OCI-LY7 (cell line): ENCODE measurements at regions not wholly inside any gene's neighbourhood (a gene's known extent, or its start where the extent isn't known, plus 50 kb on each side); places are given as distances from the start of the nearest gene placed in this dataset.

ENCODE experiments used
- EZH2phosphoT487 ChIP-seq: fragments of 200-600 bp; sonication (generic); IDR thresholded peaks from 2 replicates; pipeline ENCODE4 v1.6.1; 2018; ENCODE audit warnings: low read depth, borderline replicate concordance, mild to moderate bottlenecking, mixed run types, antibody characterized with exemption, low read length, moderate library complexity, mixed read lengths
- TF ChIP-seq, protein P1 (sequence below): fragments of 200-600 bp; sonication (generic); conservative IDR thresholded peaks from 2 replicates; pipeline ENCODE4 v1.5.1; 2014; ENCODE audit warnings: mild to moderate bottlenecking, antibody characterized with exemption, low read length, moderate library complexity, mixed read lengths

DNA sequence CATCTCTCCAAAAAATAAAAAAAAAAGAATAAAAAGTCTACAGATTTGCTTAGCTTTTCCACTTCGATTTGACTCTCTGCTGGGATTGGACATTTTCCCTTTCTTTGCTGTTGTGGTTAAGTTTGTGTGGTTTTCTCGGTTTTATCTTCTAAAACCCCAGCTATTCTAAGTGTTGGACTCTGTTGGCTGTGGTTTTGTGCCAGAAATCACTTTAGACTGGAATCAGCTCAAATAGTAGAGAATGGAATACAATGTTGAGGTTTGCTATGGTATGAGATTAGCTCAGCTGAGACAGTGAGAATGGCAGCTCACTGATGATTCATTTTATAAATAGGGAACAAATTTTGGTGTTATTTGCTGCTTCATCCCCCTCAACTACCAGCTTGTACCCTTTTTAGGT, 116.0 kb downstream of the BUB3 start:
- TF ChIP-seq, protein P1, sequence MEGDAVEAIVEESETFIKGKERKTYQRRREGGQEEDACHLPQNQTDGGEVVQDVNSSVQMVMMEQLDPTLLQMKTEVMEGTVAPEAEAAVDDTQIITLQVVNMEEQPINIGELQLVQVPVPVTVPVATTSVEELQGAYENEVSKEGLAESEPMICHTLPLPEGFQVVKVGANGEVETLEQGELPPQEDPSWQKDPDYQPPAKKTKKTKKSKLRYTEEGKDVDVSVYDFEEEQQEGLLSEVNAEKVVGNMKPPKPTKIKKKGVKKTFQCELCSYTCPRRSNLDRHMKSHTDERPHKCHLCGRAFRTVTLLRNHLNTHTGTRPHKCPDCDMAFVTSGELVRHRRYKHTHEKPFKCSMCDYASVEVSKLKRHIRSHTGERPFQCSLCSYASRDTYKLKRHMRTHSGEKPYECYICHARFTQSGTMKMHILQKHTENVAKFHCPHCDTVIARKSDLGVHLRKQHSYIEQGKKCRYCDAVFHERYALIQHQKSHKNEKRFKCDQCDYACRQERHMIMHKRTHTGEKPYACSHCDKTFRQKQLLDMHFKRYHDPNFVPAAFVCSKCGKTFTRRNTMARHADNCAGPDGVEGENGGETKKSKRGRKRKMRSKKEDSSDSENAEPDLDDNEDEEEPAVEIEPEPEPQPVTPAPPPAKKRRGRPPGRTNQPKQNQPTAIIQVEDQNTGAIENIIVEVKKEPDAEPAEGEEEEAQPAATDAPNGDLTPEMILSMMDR: no peak
- no peak for TF ChIP-seq EZH2phosphoT487
